ENCODE measurements at regions not wholly inside any gene's neighbourhood (a gene's known extent, or its start where the extent isn't known, plus 50 kb on each side); places are given as distances from the start of the nearest gene placed in this dataset.

- intact Hi-C loops (cut with DNase I) = no loop called here
- H3K27me3 ChIP-seq = no peaks in the 10 kb centered on the region
- no peaks in the 10 kb centered on the region for H3K4me1 ChIP-seq
- TF ChIP-seq, protein P1, sequence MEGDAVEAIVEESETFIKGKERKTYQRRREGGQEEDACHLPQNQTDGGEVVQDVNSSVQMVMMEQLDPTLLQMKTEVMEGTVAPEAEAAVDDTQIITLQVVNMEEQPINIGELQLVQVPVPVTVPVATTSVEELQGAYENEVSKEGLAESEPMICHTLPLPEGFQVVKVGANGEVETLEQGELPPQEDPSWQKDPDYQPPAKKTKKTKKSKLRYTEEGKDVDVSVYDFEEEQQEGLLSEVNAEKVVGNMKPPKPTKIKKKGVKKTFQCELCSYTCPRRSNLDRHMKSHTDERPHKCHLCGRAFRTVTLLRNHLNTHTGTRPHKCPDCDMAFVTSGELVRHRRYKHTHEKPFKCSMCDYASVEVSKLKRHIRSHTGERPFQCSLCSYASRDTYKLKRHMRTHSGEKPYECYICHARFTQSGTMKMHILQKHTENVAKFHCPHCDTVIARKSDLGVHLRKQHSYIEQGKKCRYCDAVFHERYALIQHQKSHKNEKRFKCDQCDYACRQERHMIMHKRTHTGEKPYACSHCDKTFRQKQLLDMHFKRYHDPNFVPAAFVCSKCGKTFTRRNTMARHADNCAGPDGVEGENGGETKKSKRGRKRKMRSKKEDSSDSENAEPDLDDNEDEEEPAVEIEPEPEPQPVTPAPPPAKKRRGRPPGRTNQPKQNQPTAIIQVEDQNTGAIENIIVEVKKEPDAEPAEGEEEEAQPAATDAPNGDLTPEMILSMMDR (IDR thresholded peaks at IDR 0.05) = no peak
- H3K9me3 ChIP-seq = no peaks in the 10 kb centered on the region
- H3K4me3 ChIP-seq = no peak overlapping the region
- H3K27ac ChIP-seq = no peak overlapping the region
- FAIRE-seq (no peak), ATAC-seq (no peak), DNase-seq (no peak)
- WGBS, 2 donors = 91 to 92% methylated on average over 2 of the region's 2 CpGs
- no peaks in the 10 kb centered on the region for H3K36me3 ChIP-seq
Observed at GRCh38 chr16:75987323-75987722, 261.0 kb upstream of the CPHXL start.

GRCh38 chr16:75996491-75996890 is 270.2 kb upstream of the CPHXL start:
- Histone ChIP-seq H3K4me3 (no peak overlapping the region), H3K9me3 (peaks cover 0 to 4% (median 0%) of the 10 kb centered on the region in 4 donors), H3K27me3 (no peaks in the 10 kb centered on the region), H3K27ac (no peak overlapping the region), H3K4me1 (no peaks in the 10 kb centered on the region), H3K36me3 (no peaks in the 10 kb centered on the region)
- DNase-seq (no peak), FAIRE-seq (no peak), ATAC-seq (no peak)
- 72 to 78% methylated on average over 3 of the region's 3 CpGs for WGBS, 2 donors
- TF ChIP-seq, protein P1 (IDR thresholded peaks at IDR 0.05) = no peak
- intact Hi-C loops (cut with DNase I) = no loop called here

GRCh38 chr16:75997606-75998005 is 271.3 kb upstream of the CPHXL start:
- Histone ChIP-seq H3K9me3 (peaks cover 0 to 4% (median 0%) of the 10 kb centered on the region in 4 donors), H3K27me3 (no peaks in the 10 kb centered on the region), H3K36me3 (no peaks in the 10 kb centered on the region), H3K27ac (no peak overlapping the region), H3K4me3 (no peak overlapping the region), H3K4me1 (no peaks in the 10 kb centered on the region)
- intact Hi-C loops (cut with DNase I) = no loop called here
- no peak for ATAC-seq
- DNase-seq = no peak
- FAIRE-seq = no peak
- 84 to 90% methylated on average over 6 of the region's 6 CpGs for WGBS, 2 donors
- TF ChIP-seq, protein P1 (IDR thresholded peaks at IDR 0.05) = no peak

- TF ChIP-seq, protein P1 (IDR thresholded peaks at IDR 0.05) = no peak
- H3K27ac ChIP-seq = no peak overlapping the region
- FAIRE-seq (no peak), DNase-seq (no peak), ATAC-seq (no peak)
- no peak overlapping the region for H3K4me3 ChIP-seq
- no peaks in the 10 kb centered on the region for H3K27me3 ChIP-seq
- 89 to 98% methylated on average over 1 of the region's 1 CpG for whole genome bisulfite sequencing, 2 donors
- no peaks in the 10 kb centered on the region for H3K4me1 ChIP-seq
- H3K36me3 ChIP-seq = no peaks in the 10 kb centered on the region
- H3K9me3 ChIP-seq = no peaks in the 10 kb centered on the region
- intact Hi-C loops (cut with DNase I) = no loop called here
Observed at GRCh38 chr16:76007645-76008044, 269.6 kb upstream of the CNTNAP4 start.

- TF ChIP-seq, protein P1 (IDR thresholded peaks at IDR 0.05) = no peak
Observed at GRCh38 chr16:76023835-76024234, 253.4 kb upstream of the CNTNAP4 start.

More at GRCh38 chr16:76023835-76024234, 253.4 kb upstream of the CNTNAP4 start:
- intact Hi-C loops (cut with DNase I) = no loop called here
- DNase-seq (no peak), ATAC-seq (no peak), FAIRE-seq (no peak)
- Histone ChIP-seq H3K36me3 (no peaks in the 10 kb centered on the region), H3K4me1 (no peaks in the 10 kb centered on the region), H3K27ac (no peak overlapping the region), H3K27me3 (no peaks in the 10 kb centered on the region), H3K4me3 (no peak overlapping the region), H3K9me3 (no peaks in the 10 kb centered on the region)
- 89 to 94% methylated on average over 2 of the region's 2 CpGs for WGBS, 2 donors

All from pancreas (tissue), 10 donors.